Stimulated activated CD8-positive, alpha-beta memory T cell treated with anti-CD3 and anti-CD28 coated beads, Interleukin-4, amount 100 ng/mL, for 48 hours (primary cell): ENCODE measurements at regions not wholly inside any gene's neighbourhood (a gene's known extent, or its start where the extent isn't known, plus 50 kb on each side); places are given as distances from the start of the nearest gene placed in this dataset.

Experiments
- DNase-seq: peaks from one replicate; pipeline ENCODE4 v3.0.0-alpha.2; 2020

DNA sequence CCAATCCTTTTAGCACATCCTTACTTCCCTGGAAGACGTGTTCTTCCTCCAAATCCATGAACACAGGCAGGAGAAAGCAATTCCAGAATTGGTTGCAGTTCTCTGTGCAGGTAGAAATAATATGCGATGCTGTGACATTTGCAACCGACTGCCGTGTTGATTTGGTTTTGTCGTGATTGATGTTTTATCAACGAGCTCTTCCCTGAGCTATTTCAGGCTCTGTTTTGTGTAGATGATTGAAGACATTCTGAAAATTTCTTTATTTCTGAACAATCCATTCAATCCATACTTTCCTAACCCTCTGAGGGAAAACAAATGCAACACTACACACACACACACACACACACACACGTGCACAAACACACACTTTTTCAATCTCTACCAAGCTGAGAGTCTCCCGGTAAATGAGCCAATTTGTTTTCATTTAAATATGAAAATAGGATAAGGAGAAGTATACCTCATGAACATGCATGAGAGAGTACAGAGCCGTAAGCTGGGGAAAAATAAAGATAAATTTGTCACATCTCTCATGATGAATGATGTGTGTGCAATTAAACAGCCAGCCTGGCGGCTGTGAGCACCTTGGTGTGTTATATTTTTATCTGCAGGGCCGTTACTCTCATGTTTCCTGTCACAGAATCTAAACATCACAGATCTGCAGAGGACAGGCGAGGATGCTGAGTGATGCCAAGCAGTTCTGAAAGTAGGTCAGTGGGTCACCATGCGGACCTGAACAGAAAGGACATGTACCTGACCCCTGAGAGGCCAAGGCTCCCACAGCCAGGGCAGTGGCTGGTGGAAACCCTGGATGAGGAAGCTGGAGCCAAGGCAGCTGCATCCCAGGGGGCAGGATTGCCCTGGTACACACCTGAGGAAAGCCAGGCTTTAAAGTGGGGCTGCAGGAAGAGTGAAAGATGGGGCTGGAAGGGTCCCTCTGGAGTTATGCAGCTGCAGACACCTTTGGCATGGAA, 64.8 kb downstream of the PDCL3 start:
- DNase-seq = no peak

GRCh38 chr2:100628506-100628905, 65.7 kb downstream of the PDCL3 start:
- DNase-seq = no peak

DNA sequence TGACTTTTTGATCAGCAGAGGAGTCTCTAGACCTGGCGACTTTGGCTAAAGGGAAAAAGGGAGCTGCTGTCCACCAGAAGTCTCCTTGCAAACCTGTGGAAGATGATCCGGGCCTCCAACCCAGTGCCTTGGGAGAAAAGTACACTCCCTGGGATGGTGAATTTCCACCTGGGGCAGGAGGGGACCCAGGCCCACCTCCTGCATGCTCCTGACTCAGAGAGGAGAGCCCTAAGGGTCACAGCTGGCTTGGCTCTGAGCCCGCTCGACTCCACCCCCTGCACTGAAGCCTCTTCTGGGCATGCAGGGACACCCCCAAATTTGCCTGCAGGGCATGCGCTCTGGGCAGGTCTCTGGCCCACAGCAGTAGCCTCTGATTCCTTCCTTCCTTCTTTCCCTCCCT, 66.5 kb downstream of the PDCL3 start:
- no peak for DNase-seq

DNA sequence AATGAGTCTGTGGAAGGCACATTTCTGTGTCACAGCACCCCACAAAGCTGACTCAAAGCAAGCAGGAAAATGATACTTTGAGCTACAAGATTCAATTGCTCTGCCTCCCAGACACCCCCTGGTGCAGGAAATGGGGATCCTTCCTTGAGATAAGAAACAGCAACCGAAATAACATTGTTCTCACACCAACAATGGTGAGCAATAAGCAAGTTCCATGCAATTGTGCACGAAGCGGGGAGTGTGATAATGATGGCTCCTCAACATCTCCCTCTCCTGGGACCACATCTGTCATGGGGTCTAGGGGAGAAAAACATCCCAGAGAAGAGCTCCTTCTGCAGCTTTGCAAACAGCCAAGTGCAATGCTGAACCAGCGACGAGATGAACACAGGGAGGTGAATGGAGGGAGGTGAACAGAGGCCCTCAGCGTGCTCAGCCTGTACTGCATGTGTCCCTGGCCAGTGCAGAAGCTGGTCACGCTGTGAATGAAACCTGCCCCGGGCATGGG, 67.7 kb downstream of the PDCL3 start:
- no peak for DNase-seq

DNA sequence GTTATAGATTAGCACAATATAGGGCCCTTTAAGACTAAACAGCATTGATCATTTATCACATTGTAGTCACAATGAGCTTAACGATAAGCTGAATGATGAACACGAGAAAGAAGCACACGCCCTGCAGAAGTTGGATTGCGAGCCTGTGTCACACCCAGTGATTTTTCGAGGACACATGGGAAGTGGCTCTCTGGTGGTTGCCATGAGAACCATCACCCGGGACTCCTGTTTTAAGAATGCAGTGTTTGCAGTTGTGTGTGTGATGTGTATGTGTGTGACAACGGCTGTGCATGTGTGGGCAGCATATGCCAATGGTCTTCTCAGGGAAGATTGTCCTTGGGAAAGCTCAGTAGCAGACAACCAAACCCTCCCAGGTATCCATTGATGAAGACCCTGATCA, 69.2 kb downstream of the PDCL3 start:
- no peak for DNase-seq

- no peak for DNase-seq
Observed at GRCh38 chr2:100632759-100633158, 70.0 kb downstream of the PDCL3 start.

DNA sequence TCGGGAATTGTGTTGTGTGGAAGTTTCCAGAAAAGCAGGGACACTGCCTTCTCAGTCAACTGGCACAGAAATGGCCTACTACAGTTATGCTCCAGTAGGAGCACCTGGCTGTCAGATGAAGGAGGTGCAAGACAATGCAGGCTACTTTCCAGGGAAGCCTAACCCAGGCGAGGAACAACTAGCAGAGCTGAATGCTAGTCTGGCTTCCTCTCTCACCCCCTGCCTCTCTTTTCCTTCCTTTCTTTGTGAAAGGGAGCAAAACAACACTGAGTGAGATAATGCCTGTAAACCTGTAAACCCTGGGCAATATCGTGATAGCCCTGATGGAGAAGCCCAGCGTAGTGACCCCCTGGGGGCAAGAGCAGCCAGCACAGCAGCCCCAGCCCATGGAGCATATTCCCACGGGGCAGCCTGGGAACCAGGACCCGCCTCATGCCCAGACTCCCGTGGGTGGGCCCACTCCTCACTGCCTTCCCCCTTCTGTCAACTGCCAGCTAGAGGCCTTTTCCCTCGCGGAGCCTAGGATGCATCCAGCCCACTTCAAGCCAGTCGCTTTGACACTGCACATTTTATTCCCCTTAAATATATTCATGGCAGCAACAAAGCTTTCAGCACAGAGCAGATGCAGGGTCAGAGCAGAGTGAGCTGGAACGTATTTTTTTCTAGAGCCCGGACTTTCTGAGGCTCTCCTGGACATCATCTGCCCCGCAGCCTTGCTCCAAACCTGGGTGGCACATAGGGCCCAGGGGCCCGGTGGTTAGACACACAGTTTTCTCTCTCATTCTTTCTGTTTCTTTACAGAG, 77.0 kb downstream of the PDCL3 start:
- no peak for DNase-seq

DNA sequence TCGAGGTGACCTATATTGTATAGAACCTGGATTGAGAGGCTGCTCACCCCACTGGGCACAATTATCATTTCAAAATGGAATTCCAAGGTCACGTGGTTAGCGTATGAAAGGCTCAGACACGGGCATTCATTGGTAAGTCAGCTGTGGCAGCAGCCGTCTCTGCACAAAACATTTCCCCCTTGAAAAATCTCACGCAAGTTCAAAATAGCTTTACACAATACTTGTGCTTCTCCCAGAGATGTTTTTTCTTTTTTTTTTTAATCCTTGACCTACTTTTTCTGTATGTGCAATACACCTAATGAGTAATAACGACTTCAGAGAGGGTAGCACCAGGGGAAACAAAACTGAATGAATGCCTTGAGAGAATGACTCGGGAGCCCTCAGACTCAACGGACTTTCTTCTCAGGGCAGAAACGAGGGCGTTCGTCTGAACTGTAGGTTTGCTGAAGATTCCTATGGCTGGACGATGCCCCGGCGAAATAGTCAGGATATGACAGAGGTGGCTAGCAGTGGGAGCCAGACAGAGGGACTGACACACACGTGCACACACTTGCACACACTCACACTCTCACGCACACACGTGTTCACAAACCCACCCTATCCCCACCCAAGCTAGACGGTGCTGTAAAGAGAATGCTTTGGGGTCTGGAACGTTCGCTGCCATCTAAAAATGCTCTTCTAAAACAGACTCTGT, 77.8 kb downstream of the PDCL3 start:
- no peak for DNase-seq

DNA sequence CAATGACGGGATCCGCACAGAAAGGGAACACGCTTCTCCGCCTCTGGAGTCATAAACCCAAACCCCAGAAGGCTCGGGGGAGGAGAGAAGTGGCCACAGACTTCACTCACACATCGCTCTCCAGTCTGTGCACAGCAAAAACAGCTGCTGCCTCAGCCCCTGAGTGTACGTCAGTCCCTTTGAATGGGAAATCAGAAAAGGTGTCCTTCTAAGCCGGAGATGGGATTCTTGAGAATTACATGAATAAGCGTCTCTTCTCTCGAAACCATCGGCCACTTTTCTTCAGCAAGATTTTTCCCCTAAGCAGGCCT, 78.3 kb downstream of the PDCL3 start:
- no peak for DNase-seq

DNA sequence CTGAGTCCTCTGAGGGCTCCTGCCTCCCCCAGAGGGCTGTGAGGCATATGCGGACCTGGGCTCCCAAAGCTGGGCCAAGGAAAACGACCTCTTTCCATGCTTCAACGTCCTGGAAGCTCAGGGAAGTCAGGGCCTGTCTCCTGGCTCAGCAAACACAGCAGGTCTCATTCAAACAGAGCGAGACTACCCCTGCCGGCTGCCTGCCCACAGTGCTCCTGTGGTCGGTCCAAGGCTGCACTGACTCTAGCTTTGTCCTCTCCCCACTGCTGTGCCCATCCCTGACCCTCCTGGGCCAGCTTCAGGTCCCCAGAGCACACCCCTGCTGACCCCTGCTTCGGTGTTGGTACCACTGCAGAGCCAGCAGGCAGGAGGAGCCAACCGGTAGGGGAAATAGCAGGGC, 79.6 kb downstream of the PDCL3 start:
- no peak for DNase-seq

DNA sequence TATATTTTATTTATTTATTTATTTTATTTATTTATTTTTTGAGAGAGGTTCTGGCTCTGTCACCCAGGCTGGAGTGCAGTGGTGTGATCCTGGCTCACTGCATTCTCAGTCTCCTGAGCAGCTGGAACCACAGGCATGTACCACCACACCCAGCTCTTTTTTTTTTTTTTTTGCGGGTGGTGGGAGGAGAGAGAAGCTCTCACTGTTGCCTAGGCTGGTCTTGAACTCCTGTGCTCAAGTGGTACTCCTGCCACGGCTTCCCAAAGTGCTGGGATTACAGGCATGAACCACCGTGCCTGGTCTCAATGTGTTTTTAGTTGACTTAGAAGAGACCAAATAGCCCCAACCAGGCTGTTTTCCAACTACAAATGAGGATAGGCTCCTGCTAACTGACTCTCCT, 80.7 kb downstream of the PDCL3 start:
- no peak for DNase-seq

DNA sequence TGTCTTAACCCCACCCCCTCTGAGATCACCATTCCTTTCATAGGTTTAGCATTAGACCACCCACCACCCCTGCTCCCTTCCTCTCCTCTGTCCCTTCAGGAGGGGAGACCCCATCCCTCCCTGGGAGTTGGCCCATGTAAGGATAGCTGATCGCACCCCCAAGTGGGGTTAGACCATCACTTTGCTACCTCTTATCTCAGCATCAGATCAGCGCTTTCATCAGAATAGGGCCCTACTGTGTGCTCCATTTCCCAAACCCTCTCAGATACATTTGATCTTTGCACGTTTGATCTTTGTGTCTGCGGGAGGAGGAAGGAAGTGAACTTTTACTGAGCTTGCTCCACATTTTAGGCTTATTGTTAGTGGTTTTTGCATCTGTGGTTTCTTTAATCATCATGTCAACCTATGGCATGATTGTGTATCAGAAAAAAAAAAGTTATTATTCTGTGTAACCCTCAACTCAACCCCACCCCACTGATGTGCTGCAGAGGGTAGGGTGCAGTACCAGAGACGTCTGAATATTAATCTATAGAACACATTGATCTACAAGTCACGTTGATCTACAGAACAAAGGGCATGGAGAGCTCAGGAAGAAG, 81.2 kb downstream of the PDCL3 start:
- DNase-seq = no peak

DNA sequence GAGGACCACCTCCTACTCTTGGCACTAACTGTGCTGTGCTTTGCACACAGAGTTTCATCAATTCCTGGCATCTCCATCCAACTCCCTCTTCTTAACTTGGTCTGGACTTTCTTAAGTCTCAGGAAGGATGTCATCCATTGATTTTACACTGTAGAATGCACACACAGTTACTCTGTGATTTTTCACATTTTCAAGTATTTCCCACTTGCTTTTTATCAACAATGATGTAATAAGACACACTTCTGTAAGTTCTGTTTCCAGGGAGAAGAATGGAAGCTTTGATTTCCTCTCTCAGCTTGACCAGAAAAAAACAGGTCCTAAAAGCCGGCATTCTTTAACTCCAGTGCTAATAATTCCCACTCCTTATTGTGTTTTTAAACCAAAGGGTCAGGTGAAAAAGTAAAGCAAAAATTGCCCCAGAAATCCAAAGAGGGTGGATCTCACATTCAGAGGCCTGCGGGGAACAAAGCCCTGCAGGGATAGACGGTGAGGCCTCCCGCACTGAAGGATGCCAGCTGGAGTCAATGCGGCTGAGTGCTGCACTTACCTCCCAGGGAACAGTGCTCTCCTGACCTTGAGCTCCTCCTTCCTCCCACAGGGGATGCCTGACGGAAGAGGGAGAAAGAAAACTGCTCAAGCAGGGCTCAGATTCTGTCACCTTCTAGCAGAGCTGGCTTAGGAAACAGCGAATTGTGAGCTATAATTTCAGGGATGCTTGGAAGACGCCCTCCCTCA, 83.1 kb downstream of the PDCL3 start:
- DNase-seq = no peak

DNA sequence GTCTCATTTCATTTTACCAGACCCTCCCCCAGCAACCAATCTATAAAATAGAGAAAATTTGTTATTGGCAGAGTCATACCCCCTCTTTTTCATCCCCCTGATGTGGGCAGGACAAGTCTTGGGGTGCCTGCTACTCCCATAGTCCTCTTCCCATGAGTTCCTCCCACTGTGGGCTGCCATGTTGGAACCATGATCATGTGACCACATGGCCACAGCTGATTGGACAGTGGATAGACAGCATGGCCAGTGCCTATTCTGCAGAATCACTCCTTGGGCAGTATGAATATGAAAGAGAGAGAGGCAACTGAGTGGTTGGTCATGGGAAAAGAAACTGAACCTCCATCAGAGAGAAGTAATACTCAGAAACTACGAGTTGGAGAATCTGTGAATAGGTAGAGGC, 84.9 kb downstream of the PDCL3 start:
- no peak for DNase-seq

GRCh38 chr2:100650151-100650550, 87.4 kb downstream of the PDCL3 start:
- no peak for DNase-seq

GRCh38 chr2:100653449-100654035, 90.7 kb downstream of the PDCL3 start:
- DNase-seq = no peak

- no peak for DNase-seq
Observed at GRCh38 chr2:100654611-100655010, 91.8 kb downstream of the PDCL3 start.

DNA sequence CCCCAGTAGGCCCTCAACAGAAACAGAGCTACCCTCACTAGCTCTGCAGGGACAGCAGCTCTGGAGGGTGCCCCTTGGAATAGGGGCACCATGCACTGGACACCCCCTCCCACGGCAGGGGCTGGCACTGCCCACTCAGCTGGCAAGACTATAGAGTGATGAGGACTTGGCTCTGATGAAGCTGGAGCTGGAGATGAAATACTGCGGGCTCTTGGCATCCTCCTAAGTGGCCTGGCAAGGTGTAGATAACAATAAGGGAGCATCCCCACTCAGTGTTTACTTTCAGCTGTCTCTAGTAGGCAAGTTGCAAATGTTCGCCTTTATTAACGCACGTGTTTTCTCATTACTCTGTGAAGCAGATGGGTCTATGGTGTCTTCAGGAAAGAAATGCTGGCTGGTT, 92.7 kb downstream of the PDCL3 start:
- no peak for DNase-seq

DNA sequence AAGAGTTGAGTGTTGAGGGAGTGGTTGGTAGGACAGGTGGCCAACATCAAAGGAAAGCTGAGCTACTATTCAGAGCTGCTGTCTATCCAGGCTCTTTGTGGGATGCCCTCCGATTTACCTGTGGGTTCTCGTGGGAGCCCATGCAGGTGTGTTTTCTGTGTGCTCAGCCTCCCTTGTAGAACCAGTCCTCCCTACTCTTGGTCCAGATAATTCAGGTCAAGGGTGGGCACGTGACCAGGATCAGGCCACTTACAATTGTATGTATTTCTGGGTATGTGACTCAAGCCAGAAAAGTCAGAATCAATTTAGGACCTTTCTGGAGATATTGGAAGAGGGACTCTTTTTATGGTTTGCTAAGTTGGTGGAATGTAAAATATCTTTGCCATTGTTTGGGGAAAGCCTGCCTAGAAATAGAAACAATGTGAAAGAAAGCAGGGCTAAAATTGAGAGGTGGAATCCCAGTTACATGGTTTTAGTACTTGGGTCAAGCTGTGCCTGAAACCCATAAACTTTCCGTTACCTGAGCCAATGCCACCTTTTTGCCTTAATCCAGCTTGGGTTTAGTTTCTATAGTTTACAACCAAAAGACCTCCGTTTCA, 93.2 kb downstream of the PDCL3 start:
- DNase-seq = no peak

DNA sequence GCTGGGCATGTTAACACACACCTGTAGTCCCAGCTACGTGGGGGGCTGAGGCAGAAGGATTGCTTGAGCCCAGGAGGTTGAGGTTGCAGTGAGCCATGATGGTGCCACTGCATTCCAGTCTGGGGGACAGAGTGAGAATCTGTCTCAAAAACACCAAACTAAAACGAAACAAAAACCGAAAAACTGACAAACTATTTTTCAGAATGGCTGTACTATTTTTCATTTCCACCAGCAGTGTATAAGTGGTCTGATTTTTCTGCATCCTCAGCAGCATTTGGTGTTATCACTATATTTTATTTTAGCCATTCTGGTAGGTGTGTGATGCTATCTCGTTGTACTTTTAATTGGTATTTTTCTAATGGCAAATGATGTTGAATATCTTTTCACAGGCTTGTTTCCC, 95.2 kb downstream of the PDCL3 start:
- no peak for DNase-seq

GRCh38 chr2:100660851-100661584, 98.2 kb downstream of the PDCL3 start:
- DNase-seq = no peak
